ENCODE measurements at regions not wholly inside any gene's neighbourhood (a gene's known extent, or its start where the extent isn't known, plus 50 kb on each side); places are given as distances from the start of the nearest gene placed in this dataset.

DNA sequence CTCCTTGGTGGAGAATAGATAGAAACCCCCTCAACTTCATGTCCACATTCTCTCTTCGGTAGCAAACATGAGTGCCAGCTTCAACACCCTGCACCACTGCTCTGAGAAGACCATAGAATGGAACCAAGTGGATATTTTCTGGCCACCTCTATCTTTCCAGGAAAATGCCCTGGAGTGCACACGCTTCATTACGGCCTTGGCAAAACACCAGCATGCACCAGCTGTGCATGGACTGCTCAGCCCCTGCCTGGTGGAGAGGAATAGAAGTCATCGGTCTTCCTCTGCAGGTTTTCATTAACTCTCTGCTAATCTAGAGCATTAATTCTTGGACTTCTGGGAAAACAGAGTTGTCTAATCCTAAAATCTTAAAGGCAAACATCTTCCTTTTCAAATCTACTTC lies 211.6 kb upstream of the TMEM161B start:
- no peak overlapping the region for H3K4me2 ChIP-seq (ENCODE audit: control insufficient read depth, insufficient read depth)
- 58% methylated on average over 4 of the region's 4 CpGs for WGBS (ENCODE audit: insufficient coverage, insufficient replicate concordance, low lambda C conversion rate, missing lambda C conversion rate)
- H2AFZ ChIP-seq (ENCODE audit: control insufficient read depth, low read depth, low read length), result no peak overlapping the region
- no peaks in the 10 kb centered on the region; a peak in 1 of 4 replicates for H3K27me3 ChIP-seq (replicated peaks in 1 of 2; ENCODE audit: control insufficient read depth in 2 of 2, insufficient read depth in 2 of 2, low read length in 1 of 2)
- ATAC-seq (no peak), DNase-seq (ENCODE audit: low read depth, low spot score) (no peak), FAIRE-seq (no peak)
- POLR2A ChIA-PET, result no interaction called here
- no peak overlapping the region for H3K27ac ChIP-seq (ENCODE audit: control insufficient read depth, insufficient read depth)
- BruUV-seq (replicated peaks), result no TSS peak
- H3K4me3 ChIP-seq, result no peak overlapping the region
- H3K36me3 ChIP-seq (ENCODE audit: control insufficient read depth in 2 of 2, insufficient read depth in 2 of 2, low read length in 1 of 2), result no peaks in the 10 kb centered on the region
- H3K9me3 ChIP-seq (replicated peaks; ENCODE audit: control insufficient read depth, insufficient read depth, low read length), result no peaks in the 10 kb centered on the region
- CTCF ChIA-PET, result no interaction called here
- intact Hi-C loops (cut with micrococcal nuclease; ENCODE audit: unreplicated experiment), result no loop called here
- no peak overlapping the region for H3K9ac ChIP-seq (ENCODE audit: control insufficient read depth, insufficient read depth, low read length)
- H4K20me1 ChIP-seq (ENCODE audit: control insufficient read depth, insufficient read depth), result no peaks in the 10 kb centered on the region
- SMC1A ChIA-PET (ENCODE audit: uncharacterized antibody, unreplicated experiment), result no interaction called here
- in situ Hi-C loops (cut with MboI), result no loop called here
- no peaks in the 10 kb centered on the region for H3K79me2 ChIP-seq (ENCODE audit: control insufficient read depth, insufficient read depth, low read length)
- no peaks in the 10 kb centered on the region for H3K4me1 ChIP-seq (ENCODE audit: control insufficient read depth, insufficient read depth, low read length)
- RAD21 ChIA-PET (ENCODE audit: unreplicated experiment), result no interaction called here
- no peak for TF ChIP-seq PAX5 (IDR thresholded peaks at IDR 0.05; ENCODE audit: borderline replicate concordance, low read depth, low read length)
- no peak for TF ChIP-seq TARDBP (IDR thresholded peaks at IDR 0.05; ENCODE audit: borderline replicate concordance)
- TF ChIP-seq, protein P1, sequence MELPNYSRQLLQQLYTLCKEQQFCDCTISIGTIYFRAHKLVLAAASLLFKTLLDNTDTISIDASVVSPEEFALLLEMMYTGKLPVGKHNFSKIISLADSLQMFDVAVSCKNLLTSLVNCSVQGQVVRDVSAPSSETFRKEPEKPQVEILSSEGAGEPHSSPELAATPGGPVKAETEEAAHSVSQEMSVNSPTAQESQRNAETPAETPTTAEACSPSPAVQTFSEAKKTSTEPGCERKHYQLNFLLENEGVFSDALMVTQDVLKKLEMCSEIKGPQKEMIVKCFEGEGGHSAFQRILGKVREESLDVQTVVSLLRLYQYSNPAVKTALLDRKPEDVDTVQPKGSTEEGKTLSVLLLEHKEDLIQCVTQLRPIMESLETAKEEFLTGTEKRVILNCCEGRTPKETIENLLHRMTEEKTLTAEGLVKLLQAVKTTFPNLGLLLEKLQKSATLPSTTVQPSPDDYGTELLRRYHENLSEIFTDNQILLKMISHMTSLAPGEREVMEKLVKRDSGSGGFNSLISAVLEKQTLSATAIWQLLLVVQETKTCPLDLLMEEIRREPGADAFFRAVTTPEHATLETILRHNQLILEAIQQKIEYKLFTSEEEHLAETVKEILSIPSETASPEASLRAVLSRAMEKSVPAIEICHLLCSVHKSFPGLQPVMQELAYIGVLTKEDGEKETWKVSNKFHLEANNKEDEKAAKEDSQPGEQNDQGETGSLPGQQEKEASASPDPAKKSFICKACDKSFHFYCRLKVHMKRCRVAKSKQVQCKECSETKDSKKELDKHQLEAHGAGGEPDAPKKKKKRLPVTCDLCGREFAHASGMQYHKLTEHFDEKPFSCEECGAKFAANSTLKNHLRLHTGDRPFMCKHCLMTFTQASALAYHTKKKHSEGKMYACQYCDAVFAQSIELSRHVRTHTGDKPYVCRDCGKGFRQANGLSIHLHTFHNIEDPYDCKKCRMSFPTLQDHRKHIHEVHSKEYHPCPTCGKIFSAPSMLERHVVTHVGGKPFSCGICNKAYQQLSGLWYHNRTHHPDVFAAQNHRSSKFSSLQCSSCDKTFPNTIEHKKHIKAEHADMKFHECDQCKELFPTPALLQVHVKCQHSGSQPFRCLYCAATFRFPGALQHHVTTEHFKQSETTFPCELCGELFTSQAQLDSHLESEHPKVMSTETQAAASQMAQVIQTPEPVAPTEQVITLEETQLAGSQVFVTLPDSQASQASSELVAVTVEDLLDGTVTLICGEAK (IDR thresholded peaks at IDR 0.05; ENCODE audit: borderline replicate concordance), result no peak
- TF ChIP-seq FOXM1 (IDR thresholded peaks at IDR 0.05; ENCODE audit: low read depth, low read length), result no peak
- no peak for TF ChIP-seq BCLAF1 (IDR thresholded peaks at IDR 0.05)
- no peak for TF ChIP-seq JUND (IDR thresholded peaks at IDR 0.05; ENCODE audit: low read depth, low read length)
- TF ChIP-seq CBX3 (IDR thresholded peaks at IDR 0.05; ENCODE audit: borderline replicate concordance, low read depth), result no peak
- TF ChIP-seq MYB (IDR thresholded peaks at IDR 0.05; ENCODE audit: borderline replicate concordance, low read depth, low read length), result no peak
- TF ChIP-seq BACH1 (IDR thresholded peaks at IDR 0.05; ENCODE audit: borderline replicate concordance), result no peak
- TF ChIP-seq IKZF1 (conservative IDR thresholded peaks at IDR 0.05), result no peak
- TF ChIP-seq FOS (IDR thresholded peaks at IDR 0.05; ENCODE audit: borderline replicate concordance, extremely low read depth, insufficient read length), result no peak
- TF ChIP-seq NR2F1 (conservative IDR thresholded peaks at IDR 0.05), result no peak
- no peak for TF ChIP-seq EZH2 (IDR thresholded peaks at IDR 0.05; ENCODE audit: borderline replicate concordance, control insufficient read depth, low read depth, low read length)
- no peak for TF ChIP-seq USF2 (IDR thresholded peaks at IDR 0.05; ENCODE audit: borderline replicate concordance, low read depth, low read length)
- TF ChIP-seq CTCF (IDR thresholded peaks at IDR 0.05 in 2 of 3, conservative IDR thresholded peaks at IDR 0.05 in 1 of 3; ENCODE audit: control insufficient read depth in 2 of 3, extremely low read depth in 1 of 3, insufficient read depth in 1 of 3, low read depth in 3 of 3, low read length in 3 of 3), result no peak
- no peak for TF ChIP-seq SP1 (IDR thresholded peaks at IDR 0.05; ENCODE audit: low read depth, low read length)

Measured in GM12878 (cell line).